SK-N-SH treated with all-trans-retinoic acid at 6 μM for 48 hours (cell line): ENCODE measurements at regions not wholly inside any gene's neighbourhood (a gene's known extent, or its start where the extent isn't known, plus 50 kb on each side); places are given as distances from the start of the nearest gene placed in this dataset.

Experiments used
- BACH2 ChIP-seq: fragments of 250-450 bp; sonication (Bioruptor Pico); IDR thresholded peaks from 2 replicates; pipeline ENCODE4 v1.9.0; 2021; ENCODE audit warnings: mild to moderate bottlenecking, borderline replicate concordance
- OSR1 ChIP-seq: fragments of 250-450 bp; sonication (Bioruptor Pico); IDR thresholded peaks from 2 replicates; pipeline ENCODE4 v1.8.0; 2022; ENCODE audit warnings: moderate library complexity, mild to moderate bottlenecking, inconsistent platforms
- RARB ChIP-seq: fragments of 250-450 bp; sonication (Bioruptor Pico); IDR thresholded peaks from 2 replicates; pipeline ENCODE4 v1.8.0; 2021; ENCODE audit warnings: mild to moderate bottlenecking, moderate library complexity
- ZFP30 ChIP-seq: fragments of 450-650 bp; formaldehyde crosslinking; IDR thresholded peaks from 2 replicates; pipeline ENCODE4 v1.5.0; 2022; ENCODE audit warnings: mild to moderate bottlenecking, moderate library complexity
- ZNF8 ChIP-seq: fragments of 450-650 bp; formaldehyde crosslinking; IDR thresholded peaks from 2 replicates; pipeline ENCODE4 v1.5.0; 2020; ENCODE audit warnings: mild to moderate bottlenecking, moderate library complexity
- TF ChIP-seq, protein P1 (sequence below): fragments of 250-450 bp; sonication (Bioruptor Pico); IDR thresholded peaks from 2 replicates; pipeline ENCODE4 v1.5.0; 2020; ENCODE audit warnings: mild to moderate bottlenecking, moderate library complexity

- TF ChIP-seq ZFP30 (CRISPR knock-in tag) (no peak), BACH2 (CRISPR knock-in tag) (no peak), RARB (CRISPR knock-in tag) (no peak), ZNF8 (CRISPR knock-in tag) (no peak), OSR1 (CRISPR knock-in tag) (no peak)
- TF ChIP-seq, protein P1, sequence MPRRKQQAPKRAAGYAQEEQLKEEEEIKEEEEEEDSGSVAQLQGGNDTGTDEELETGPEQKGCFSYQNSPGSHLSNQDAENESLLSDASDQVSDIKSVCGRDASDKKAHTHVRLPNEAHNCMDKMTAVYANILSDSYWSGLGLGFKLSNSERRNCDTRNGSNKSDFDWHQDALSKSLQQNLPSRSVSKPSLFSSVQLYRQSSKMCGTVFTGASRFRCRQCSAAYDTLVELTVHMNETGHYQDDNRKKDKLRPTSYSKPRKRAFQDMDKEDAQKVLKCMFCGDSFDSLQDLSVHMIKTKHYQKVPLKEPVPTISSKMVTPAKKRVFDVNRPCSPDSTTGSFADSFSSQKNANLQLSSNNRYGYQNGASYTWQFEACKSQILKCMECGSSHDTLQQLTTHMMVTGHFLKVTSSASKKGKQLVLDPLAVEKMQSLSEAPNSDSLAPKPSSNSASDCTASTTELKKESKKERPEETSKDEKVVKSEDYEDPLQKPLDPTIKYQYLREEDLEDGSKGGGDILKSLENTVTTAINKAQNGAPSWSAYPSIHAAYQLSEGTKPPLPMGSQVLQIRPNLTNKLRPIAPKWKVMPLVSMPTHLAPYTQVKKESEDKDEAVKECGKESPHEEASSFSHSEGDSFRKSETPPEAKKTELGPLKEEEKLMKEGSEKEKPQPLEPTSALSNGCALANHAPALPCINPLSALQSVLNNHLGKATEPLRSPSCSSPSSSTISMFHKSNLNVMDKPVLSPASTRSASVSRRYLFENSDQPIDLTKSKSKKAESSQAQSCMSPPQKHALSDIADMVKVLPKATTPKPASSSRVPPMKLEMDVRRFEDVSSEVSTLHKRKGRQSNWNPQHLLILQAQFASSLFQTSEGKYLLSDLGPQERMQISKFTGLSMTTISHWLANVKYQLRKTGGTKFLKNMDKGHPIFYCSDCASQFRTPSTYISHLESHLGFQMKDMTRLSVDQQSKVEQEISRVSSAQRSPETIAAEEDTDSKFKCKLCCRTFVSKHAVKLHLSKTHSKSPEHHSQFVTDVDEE = no peak
Observed at GRCh38 chr10:108783897-108784296, 1139.4 kb downstream of the XPNPEP1 start.
